Endothelial cell of umbilical vein (primary cell): ENCODE measurements at regions not wholly inside any gene's neighbourhood (a gene's known extent, or its start where the extent isn't known, plus 50 kb on each side); places are given as distances from the start of the nearest gene placed in this dataset.

ENCODE experiments used
- BruUV-seq: library from RNA; stranded (reverse); fragments of 400-500 nt; replicated peaks from 2 replicates; lab custom pipeline; 2021; lab: Mats Ljungman, UMichigan
- CTCF ChIA-PET: fragments of 300-600, 350-600 bp; sonication (Branson Sonifier 250); formaldehyde crosslinking; loops from one replicate; lab custom pipeline; 2021; ENCODE audit warnings: antibody characterized with exemption, inconsistent platforms; lab: Charles Lee
- POLR2A ChIA-PET: fragments of 300-600, 350-600 bp; sonication (Branson Sonifier 250); formaldehyde crosslinking; loops from one replicate; lab custom pipeline; 2021; ENCODE audit warnings: antibody characterized with exemption, inconsistent platforms; lab: Charles Lee
- DNase-seq: peaks from one replicate; pipeline ENCODE4 v3.0.0-alpha.2; 2011; ENCODE audit warnings: low read depth, low spot score
- FAIRE-seq: peaks from 2 replicates; lab custom pipeline; 2011; peaks lifted over from hg19 to GRCh38; lab: Jason Lieb, UNC
- H2AFZ ChIP-seq: 2 replicates; pipeline ENCODE4 v1.6.0; 2012; ENCODE audit warnings: low read depth, low read length, control low read depth, inconsistent platforms
- H3K27ac ChIP-seq: 2 replicates; pipeline ENCODE4 v1.5.1; 2011; ENCODE audit warnings: low read depth, mild to moderate bottlenecking, control low read depth, low read length, moderate library complexity; ENCODE audit not compliant: insufficient read depth
- H3K27me3 ChIP-seq, 2 experiments: 2 replicates each; pipeline versions ENCODE4 v1.6.0 to v1.6.1; 2011; ENCODE audit warnings: low read length in 2 of 2, mixed read lengths in 1 of 2; ENCODE audit not compliant: control insufficient read depth in 2 of 2, insufficient read depth in 2 of 2
- H3K36me3 ChIP-seq, 2 experiments: 2 replicates in 1 of 2; 3 replicates in 1 of 2; pipeline ENCODE4 v1.5.1; 2011; ENCODE audit warnings: low read length in 2 of 2, mild to moderate bottlenecking in 1 of 2, moderate library complexity in 1 of 2; ENCODE audit not compliant: control insufficient read depth in 2 of 2, insufficient read depth in 2 of 2; ENCODE audit errors: extremely low read depth in 1 of 2
- H3K4me1 ChIP-seq: 3 replicates; pipeline ENCODE4 v1.5.1; 2011; ENCODE audit warnings: mild to moderate bottlenecking, low read length; ENCODE audit not compliant: control insufficient read depth, insufficient read depth; ENCODE audit errors: extremely low read depth
- H3K4me2 ChIP-seq: 2 replicates; pipeline ENCODE4 v1.6.1; 2011; ENCODE audit warnings: low read length, control low read depth, mixed read lengths; ENCODE audit not compliant: insufficient read depth
- H3K4me3 ChIP-seq, 3 experiments: fragments of 200-600 bp in 1 of 3; sonication (generic), shearing (Covaris generic) in 1 of 3; replicated peaks in 1 of 3; 2 replicates each; pipeline ENCODE4 v1.5.1; 2011 to 2016; ENCODE audit warnings: control low read depth in 3 of 3, low read length in 3 of 3, mild to moderate bottlenecking in 2 of 3, inconsistent platforms in 1 of 3, low read depth in 1 of 3, moderate library complexity in 1 of 3; ENCODE audit not compliant: insufficient read depth in 1 of 3
- H3K79me2 ChIP-seq: 2 replicates; pipeline ENCODE4 v1.6.0; 2012; ENCODE audit warnings: low read length, inconsistent platforms; ENCODE audit not compliant: control insufficient read depth, insufficient read depth
- H3K9ac ChIP-seq: replicated peaks from 2 replicates; pipeline ENCODE3; 2011; ENCODE audit warnings: low read length, control low read depth; ENCODE audit not compliant: insufficient read depth; ENCODE audit errors: extremely low read depth
- H3K9me1 ChIP-seq: replicated peaks from 3 replicates; pipeline ENCODE4 v1.6.0; 2011; ENCODE audit warnings: mild to moderate bottlenecking, low read length; ENCODE audit not compliant: control insufficient read depth, insufficient read depth; ENCODE audit errors: extremely low read depth
- H3K9me3 ChIP-seq: replicated peaks from 2 replicates; pipeline ENCODE4 v1.5.1; 2012; ENCODE audit warnings: low read length, inconsistent platforms; ENCODE audit not compliant: control insufficient read depth, insufficient read depth
- H4K20me1 ChIP-seq: replicated peaks from 2 replicates; pipeline ENCODE3; 2011; ENCODE audit warnings: mild to moderate bottlenecking, low read length; ENCODE audit not compliant: control insufficient read depth, insufficient read depth; ENCODE audit errors: extremely low read depth
- EZH2 ChIP-seq: IDR thresholded peaks from 2 replicates; pipeline ENCODE4 v1.6.1; 2012; ENCODE audit warnings: borderline replicate concordance, low read depth, mild to moderate bottlenecking, moderate library complexity, low read length, inconsistent platforms; ENCODE audit not compliant: severe bottlenecking
- FOS ChIP-seq: IDR thresholded peaks from 2 replicates; pipeline ENCODE4 v1.6.1; 2011; ENCODE audit warnings: mild to moderate bottlenecking, low read length, moderate library complexity, borderline replicate concordance; ENCODE audit not compliant: insufficient read depth
- GATA2 ChIP-seq: IDR thresholded peaks from 2 replicates; pipeline ENCODE4 v1.7.0; 2011; ENCODE audit warnings: low read depth, mild to moderate bottlenecking, moderate library complexity, mixed read lengths, low read length; ENCODE audit not compliant: insufficient read length, insufficient read depth
- JUN ChIP-seq: IDR thresholded peaks from 2 replicates; pipeline ENCODE4 v1.6.1; 2011; ENCODE audit warnings: borderline replicate concordance, low read depth; ENCODE audit not compliant: insufficient read length, insufficient read depth
- MYC ChIP-seq: IDR thresholded peaks from one replicate; pipeline ENCODE4 v1.6.1; 2011; ENCODE audit warnings: mild to moderate bottlenecking, low read depth, low read length
- POLR2A ChIP-seq: IDR thresholded peaks from 2 replicates; pipeline ENCODE4 v1.6.1; 2012; ENCODE audit warnings: low read depth, mild to moderate bottlenecking, control low read depth, low read length
- POLR2AphosphoS5 ChIP-seq: IDR thresholded peaks from 2 replicates; pipeline ENCODE4 v1.6.1; 2012; ENCODE audit warnings: low read depth, mild to moderate bottlenecking, control low read depth, low read length, moderate library complexity; ENCODE audit not compliant: insufficient read depth
- dilution Hi-C: fragments of 300-500 bp; cut with MboI; formaldehyde crosslinking; loops from one replicate; pipeline ENCODE4 v1.15.0; 2019; ENCODE audit warnings: low sequenced_read_pairs; ENCODE audit not compliant: extremely low pct_ligation_motif_present
- intact Hi-C: fragments of 100-400 bp; cut with micrococcal nuclease; formaldehyde crosslinking; loops from one replicate; pipeline ENCODE4 v1.10.0; 2022
- TF ChIP-seq, protein P1 (sequence below): IDR thresholded peaks from 2 replicates; pipeline ENCODE4 v1.6.1; 2011; ENCODE audit not compliant: insufficient read depth, insufficient read length
- TF ChIP-seq, protein P2 (sequence below), 2 donors: IDR thresholded peaks; 1 replicate in 1 of 2; 2 replicates in 1 of 2; pipeline ENCODE4 v1.5.1; 2011; ENCODE audit warnings: low read length in 2 of 2, mild to moderate bottlenecking in 2 of 2, moderate library complexity in 2 of 2, control low read depth in 1 of 2, inconsistent platforms in 1 of 2, low read depth in 1 of 2; ENCODE audit not compliant: insufficient read depth in 1 of 2; ENCODE audit errors: extremely low read depth in 1 of 2

GRCh38 chr18:67331857-67332256 lies 184.7 kb downstream of the DSEL start:
- TF ChIP-seq JUN = no peak
- no peak for TF ChIP-seq MYC
- TF ChIP-seq FOS = no peak
- no peak for TF ChIP-seq GATA2
- no peak for TF ChIP-seq POLR2AphosphoS5
- H3K27ac ChIP-seq = no peak overlapping the region
- no peaks in the 10 kb centered on the region for H3K27me3 ChIP-seq
- intact Hi-C loops (no loop called here), dilution Hi-C loops (no loop called here)
- H2AFZ ChIP-seq = no peak overlapping the region
- no peak overlapping the region for H3K4me2 ChIP-seq
- no peak overlapping the region for H3K4me3 ChIP-seq
- ChIA-PET POLR2A (no interaction called here), CTCF (no interaction called here)
- no peak for FAIRE-seq
- H3K79me2 ChIP-seq = no peaks in the 10 kb centered on the region
- H4K20me1 ChIP-seq = no peaks in the 10 kb centered on the region
- BruUV-seq = no TSS peak
- H3K4me1 ChIP-seq = no peaks in the 10 kb centered on the region
- H3K36me3 ChIP-seq = no peaks in the 10 kb centered on the region
- no peaks in the 10 kb centered on the region for H3K9me1 ChIP-seq
- DNase-seq = no peak
- H3K9me3 ChIP-seq = no peaks in the 10 kb centered on the region
- H3K9ac ChIP-seq = no peak overlapping the region

DNA sequence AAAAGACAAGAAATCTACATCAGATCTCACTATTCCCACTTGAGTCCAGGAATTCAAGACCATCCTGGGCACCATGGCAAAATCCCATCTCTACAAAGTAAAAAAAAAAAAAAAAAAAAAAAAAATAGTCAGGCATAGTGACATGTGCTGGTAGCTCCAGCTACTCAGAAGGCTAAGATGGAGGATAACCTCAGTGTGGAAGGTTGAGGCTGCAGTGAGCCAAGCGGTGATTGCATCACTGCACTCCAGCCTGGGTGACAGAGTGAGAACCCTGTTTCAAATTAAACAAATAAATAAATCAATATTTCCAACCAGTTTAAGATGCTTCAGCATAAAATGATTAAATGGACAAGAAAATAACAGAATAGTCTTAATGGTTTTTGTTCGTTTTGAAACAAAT lies 197.4 kb downstream of the DSEL start:
- Histone ChIP-seq H4K20me1 (no peaks in the 10 kb centered on the region), H3K9ac (no peak overlapping the region), H3K4me2 (no peak overlapping the region), H3K36me3 (no peaks in the 10 kb centered on the region), H3K9me1 (no peaks in the 10 kb centered on the region), H3K4me3 (no peak overlapping the region), H3K79me2 (no peaks in the 10 kb centered on the region), H3K9me3 (no peaks in the 10 kb centered on the region), H3K4me1 (no peaks in the 10 kb centered on the region), H2AFZ (no peak overlapping the region), H3K27ac (no peak overlapping the region), H3K27me3 (no peaks in the 10 kb centered on the region)
- CTCF ChIA-PET = no interaction called here
- FAIRE-seq = no peak
- dilution Hi-C loops = no loop called here
- no TSS peak for BruUV-seq
- TF ChIP-seq JUN (no peak), POLR2A (no peak), FOS (no peak), GATA2 (no peak), POLR2AphosphoS5 (no peak), MYC (no peak), EZH2 (no peak)
- TF ChIP-seq, protein P1, sequence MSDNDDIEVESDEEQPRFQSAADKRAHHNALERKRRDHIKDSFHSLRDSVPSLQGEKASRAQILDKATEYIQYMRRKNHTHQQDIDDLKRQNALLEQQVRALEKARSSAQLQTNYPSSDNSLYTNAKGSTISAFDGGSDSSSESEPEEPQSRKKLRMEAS = no peak
- TF ChIP-seq, protein P2, sequence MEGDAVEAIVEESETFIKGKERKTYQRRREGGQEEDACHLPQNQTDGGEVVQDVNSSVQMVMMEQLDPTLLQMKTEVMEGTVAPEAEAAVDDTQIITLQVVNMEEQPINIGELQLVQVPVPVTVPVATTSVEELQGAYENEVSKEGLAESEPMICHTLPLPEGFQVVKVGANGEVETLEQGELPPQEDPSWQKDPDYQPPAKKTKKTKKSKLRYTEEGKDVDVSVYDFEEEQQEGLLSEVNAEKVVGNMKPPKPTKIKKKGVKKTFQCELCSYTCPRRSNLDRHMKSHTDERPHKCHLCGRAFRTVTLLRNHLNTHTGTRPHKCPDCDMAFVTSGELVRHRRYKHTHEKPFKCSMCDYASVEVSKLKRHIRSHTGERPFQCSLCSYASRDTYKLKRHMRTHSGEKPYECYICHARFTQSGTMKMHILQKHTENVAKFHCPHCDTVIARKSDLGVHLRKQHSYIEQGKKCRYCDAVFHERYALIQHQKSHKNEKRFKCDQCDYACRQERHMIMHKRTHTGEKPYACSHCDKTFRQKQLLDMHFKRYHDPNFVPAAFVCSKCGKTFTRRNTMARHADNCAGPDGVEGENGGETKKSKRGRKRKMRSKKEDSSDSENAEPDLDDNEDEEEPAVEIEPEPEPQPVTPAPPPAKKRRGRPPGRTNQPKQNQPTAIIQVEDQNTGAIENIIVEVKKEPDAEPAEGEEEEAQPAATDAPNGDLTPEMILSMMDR (IDR thresholded peaks at IDR 0.05; ENCODE audit: extremely low read depth in 1 of 2, insufficient read depth in 1 of 2, low read depth in 1 of 2, low read length in 2 of 2) = no peak
- no peak for DNase-seq
- POLR2A ChIA-PET = interaction anchor here (0.6 kb wide), 1 partner anchor 200 kb away, joined by 6 read pairs; no protein-coding TSS in a partner anchor
- intact Hi-C loops = no loop called here
